ENCODE measurements at regions not wholly inside any gene's neighbourhood (a gene's known extent, or its start where the extent isn't known, plus 50 kb on each side); places are given as distances from the start of the nearest gene placed in this dataset.
"Not testable (repeated sequence)": the region's sequence is repeated elsewhere in the genome, so short reads cannot be mapped to it uniquely, and the experiment has no call there.

DNA sequence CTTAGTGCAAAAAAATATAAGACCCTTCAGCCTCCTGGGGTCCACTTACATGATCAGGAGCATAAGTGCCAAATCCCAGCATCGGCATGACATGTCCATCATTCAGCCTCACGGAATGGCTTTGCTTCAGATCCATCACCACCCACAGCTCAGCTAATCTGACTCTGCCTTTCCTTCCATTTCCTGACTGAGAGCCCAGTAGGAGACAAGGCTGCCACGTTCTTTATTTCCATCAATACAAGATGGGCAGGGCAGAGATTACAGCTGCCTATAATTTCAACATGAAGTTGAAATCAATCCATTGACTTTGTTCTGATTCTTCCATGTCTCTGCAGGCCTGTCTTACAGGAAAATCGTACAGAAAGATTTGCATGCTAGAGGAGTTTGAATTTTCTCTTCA is 76.4 kb upstream of the UCN3 start:
- no peak overlapping the region for H3K27ac ChIP-seq (ENCODE audit: low read depth, low read length)
- no peak overlapping the region for H3K4me3 ChIP-seq (ENCODE audit: low read depth, low read length)
- no peaks in the 10 kb centered on the region for H3K79me2 ChIP-seq (ENCODE audit: control insufficient read depth, insufficient read depth, low read length, unreplicated experiment)
- H2AFZ ChIP-seq (ENCODE audit: low read length, unreplicated experiment) = no peak overlapping the region
- no peaks in the 10 kb centered on the region for H3K27me3 ChIP-seq (ENCODE audit: insufficient read depth, low read length)
- peaks cover 28% of the 10 kb centered on the region for H3K4me1 ChIP-seq (ENCODE audit: control insufficient read depth, insufficient read depth, low read length, unreplicated experiment)
- no peaks in the 10 kb centered on the region for H3K36me3 ChIP-seq (ENCODE audit: insufficient read depth, low read length)

DNA sequence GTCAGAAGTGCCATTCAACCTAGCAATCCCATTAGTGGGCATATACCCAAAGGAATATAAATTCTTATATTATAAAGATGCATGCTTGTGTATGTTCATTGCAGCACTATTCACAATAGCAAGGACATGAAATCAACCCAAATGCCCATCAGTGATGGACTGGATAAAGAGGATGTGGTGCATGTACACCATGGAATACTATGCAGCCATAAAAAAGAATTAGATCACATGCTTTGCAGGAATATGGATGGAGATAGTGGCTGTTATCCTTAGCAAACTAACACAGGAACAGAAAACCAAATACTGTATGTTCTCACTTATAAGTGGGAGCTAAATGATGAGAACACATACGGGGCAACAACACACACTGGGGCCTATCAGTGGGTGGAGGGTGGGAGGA is 75.5 kb upstream of the UCN3 start:
- H3K27ac ChIP-seq (ENCODE audit: low read depth, low read length); H2AFZ ChIP-seq (ENCODE audit: low read length, unreplicated experiment); H3K36me3 ChIP-seq (ENCODE audit: insufficient read depth, low read length); H3K79me2 ChIP-seq (ENCODE audit: control insufficient read depth, insufficient read depth, low read length, unreplicated experiment); H3K27me3 ChIP-seq (ENCODE audit: insufficient read depth, low read length); H3K4me3 ChIP-seq (ENCODE audit: low read depth, low read length): not testable (repeated sequence)
- peaks cover 28% of the 10 kb centered on the region for H3K4me1 ChIP-seq (ENCODE audit: control insufficient read depth, insufficient read depth, low read length, unreplicated experiment)

DNA sequence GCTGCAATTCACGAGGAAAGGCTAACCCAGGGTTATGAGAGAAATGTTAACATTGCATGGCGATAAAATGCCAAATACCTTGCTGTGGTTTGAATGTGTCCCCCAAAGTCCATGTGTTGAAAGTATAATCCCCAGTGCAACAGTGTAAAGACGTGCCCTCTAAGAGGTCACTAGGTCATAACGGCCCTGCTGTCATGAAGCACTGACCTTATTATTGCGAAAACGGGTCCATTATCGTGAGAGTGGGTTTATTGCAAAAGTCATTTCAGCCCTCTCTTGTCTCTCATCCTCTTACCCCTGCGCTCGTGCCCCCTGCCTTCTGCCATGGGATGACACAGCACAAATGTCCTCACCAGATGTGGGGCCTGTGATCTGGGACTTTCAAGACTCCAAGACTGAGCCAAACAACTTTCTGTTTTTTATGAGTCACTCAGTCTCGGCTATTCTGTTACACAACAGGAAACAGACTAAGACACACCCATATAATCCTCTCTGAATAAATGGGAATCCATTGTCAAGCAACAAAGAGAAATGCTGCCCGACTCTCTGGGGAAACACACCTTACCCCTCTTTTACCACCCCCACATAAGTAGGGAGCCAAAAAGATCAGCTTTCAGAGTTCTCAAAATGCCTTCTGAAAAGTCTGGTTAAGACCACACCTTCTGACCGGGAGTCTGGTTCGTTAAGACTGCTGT is 73.1 kb upstream of the UCN3 start:
- Histone ChIP-seq H3K36me3 (ENCODE audit: insufficient read depth, low read length) (no peaks in the 10 kb centered on the region), H3K27ac (ENCODE audit: low read depth, low read length) (peak overlapping the region; percentile 84), H3K27me3 (ENCODE audit: insufficient read depth, low read length) (no peaks in the 10 kb centered on the region), H3K4me3 (ENCODE audit: low read depth, low read length) (peak overlapping the region; percentile 13; the same call in 1 of the 2 replicates), H3K4me1 (ENCODE audit: control insufficient read depth, insufficient read depth, low read length, unreplicated experiment) (peaks cover 23% of the 10 kb centered on the region), H2AFZ (ENCODE audit: low read length, unreplicated experiment) (peak overlapping the region; percentile 73), H3K79me2 (ENCODE audit: control insufficient read depth, insufficient read depth, low read length, unreplicated experiment) (no peaks in the 10 kb centered on the region)

DNA sequence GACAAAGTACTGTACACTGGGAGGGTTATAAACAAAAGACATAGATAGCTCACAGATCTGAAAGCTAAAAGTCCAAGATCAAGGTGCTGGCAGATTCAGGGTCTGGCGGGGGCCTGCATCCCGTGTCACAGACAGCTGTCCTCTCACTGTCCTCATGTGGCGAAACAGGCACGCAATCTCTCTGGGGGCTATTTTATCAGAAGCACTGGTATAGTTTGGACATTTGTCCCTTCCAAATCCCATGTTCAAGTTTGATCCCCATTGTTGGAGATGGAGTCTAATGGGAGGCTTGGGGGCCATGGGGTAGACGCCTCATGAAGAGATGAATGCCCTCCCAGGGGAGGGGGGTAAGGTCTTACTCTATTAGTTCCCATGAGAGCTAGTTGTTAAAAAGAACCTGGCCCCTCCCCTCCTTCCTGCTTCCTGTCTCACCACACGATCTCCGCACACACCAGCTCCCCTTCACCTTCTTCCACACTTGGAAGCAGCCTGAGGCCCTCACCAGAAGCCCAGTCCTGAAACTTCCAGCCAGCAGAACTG is 72.5 kb upstream of the UCN3 start:
- H3K36me3 ChIP-seq (ENCODE audit: insufficient read depth, low read length) = no peaks in the 10 kb centered on the region
- peak overlapping the region; percentile 13; the same call in 1 of the 2 replicates for H3K4me3 ChIP-seq (ENCODE audit: low read depth, low read length)
- H3K27ac ChIP-seq (ENCODE audit: low read depth, low read length) = peak overlapping the region; percentile 84
- peak overlapping the region; percentile 73 for H2AFZ ChIP-seq (ENCODE audit: low read length, unreplicated experiment)
- peaks cover 24% of the 10 kb centered on the region for H3K4me1 ChIP-seq (ENCODE audit: control insufficient read depth, insufficient read depth, low read length, unreplicated experiment)
- H3K79me2 ChIP-seq (ENCODE audit: control insufficient read depth, insufficient read depth, low read length, unreplicated experiment) = no peaks in the 10 kb centered on the region
- H3K27me3 ChIP-seq (ENCODE audit: insufficient read depth, low read length) = no peaks in the 10 kb centered on the region

DNA sequence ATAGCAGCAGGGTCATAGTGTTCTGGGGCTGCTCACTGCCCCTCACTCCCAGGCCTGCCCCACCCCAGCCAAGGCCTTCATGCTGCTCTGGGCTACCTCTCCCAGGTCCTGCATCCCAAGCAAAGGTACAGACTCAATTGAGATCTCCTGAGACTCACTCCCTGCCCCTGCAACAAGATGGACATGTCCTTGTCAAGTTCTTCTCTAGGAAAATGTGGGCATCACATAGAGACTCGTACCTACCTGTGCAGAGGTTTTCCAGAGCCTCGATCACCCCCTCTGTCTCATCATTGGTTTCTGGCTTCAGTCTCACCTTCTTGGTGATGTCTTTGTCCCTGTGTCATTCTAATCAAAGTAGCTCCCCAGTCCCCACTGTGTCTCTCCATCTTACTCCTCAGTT is 71.8 kb upstream of the UCN3 start:
- H3K27me3 ChIP-seq (ENCODE audit: insufficient read depth, low read length); H2AFZ ChIP-seq (ENCODE audit: low read length, unreplicated experiment); H3K27ac ChIP-seq (ENCODE audit: low read depth, low read length); H3K79me2 ChIP-seq (ENCODE audit: control insufficient read depth, insufficient read depth, low read length, unreplicated experiment); H3K4me3 ChIP-seq (ENCODE audit: low read depth, low read length); H3K36me3 ChIP-seq (ENCODE audit: insufficient read depth, low read length): not testable (repeated sequence)
- H3K4me1 ChIP-seq (ENCODE audit: control insufficient read depth, insufficient read depth, low read length, unreplicated experiment) = peaks cover 29% of the 10 kb centered on the region

DNA sequence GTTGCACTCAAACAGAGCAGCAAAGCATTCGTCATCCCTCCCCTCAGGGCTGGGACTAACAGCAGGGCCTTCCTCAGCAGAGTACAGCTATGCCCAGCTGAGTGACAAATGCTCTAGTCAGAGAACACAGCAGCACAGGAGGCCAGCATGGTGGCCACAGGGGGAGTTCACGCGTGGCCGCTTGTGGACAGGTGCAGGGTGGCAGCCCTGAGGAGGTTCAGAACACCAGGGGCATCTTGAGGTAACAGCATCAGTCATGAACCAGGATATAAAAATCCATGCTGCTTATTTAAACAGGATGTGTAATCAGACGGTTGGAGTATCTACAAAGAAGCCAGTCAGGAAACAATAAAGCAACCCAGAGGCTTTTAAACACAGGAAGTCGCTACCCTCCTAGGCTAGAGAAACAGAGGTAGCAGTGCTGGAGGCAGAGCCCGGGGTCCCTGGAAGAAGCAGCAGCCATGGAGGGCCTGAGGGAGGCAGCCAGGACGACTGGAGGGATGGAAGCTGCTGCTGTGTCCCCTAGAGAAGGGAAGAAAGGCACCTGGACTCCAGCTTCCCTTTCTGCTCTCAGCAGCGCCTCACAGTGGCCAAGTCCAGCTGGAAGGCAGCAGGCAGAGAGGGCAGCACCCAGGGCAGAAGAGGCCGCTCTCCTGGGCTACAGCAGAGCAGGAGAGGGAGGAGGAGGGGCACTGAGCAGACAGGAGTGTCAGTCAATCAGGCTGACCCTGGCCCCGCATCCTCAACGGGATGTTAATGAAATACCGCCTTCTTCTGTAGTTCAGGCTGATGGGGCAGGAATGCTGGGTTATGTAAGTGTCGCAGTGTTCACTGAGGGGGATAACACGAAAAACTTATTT is 70.8 kb upstream of the UCN3 start:
- Histone ChIP-seq H2AFZ (ENCODE audit: low read length, unreplicated experiment) (no peak overlapping the region), H3K27ac (ENCODE audit: low read depth, low read length) (no peak overlapping the region), H3K79me2 (ENCODE audit: control insufficient read depth, insufficient read depth, low read length, unreplicated experiment) (no peaks in the 10 kb centered on the region), H3K4me1 (ENCODE audit: control insufficient read depth, insufficient read depth, low read length, unreplicated experiment) (peaks cover 29% of the 10 kb centered on the region), H3K4me3 (ENCODE audit: low read depth, low read length) (no peak overlapping the region), H3K36me3 (ENCODE audit: insufficient read depth, low read length) (no peaks in the 10 kb centered on the region), H3K27me3 (ENCODE audit: insufficient read depth, low read length) (no peaks in the 10 kb centered on the region)

DNA sequence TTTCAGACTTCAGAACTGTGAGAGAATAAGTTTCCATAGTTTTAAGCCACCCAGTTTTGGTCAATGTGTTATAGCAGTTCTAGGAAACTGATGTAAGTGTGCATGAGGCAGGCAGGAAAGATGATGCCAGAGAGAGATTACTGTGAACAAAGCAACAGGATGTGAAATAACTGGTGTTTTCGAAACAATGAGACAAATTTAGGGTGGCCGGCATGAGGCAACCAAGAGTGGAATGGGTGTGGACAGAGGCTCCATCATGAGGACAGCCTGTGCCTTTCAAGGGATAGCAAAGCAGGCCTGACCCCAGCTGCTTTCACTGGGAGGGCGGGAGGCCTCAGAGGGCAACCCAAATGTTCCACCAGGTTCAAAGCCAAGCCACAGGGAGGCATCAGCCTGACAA is 67.3 kb upstream of the UCN3 start:
- Histone ChIP-seq H2AFZ (ENCODE audit: low read length, unreplicated experiment) (no peak overlapping the region), H3K36me3 (ENCODE audit: insufficient read depth, low read length) (no peaks in the 10 kb centered on the region), H3K4me3 (ENCODE audit: low read depth, low read length) (no peak overlapping the region), H3K27me3 (ENCODE audit: insufficient read depth, low read length) (no peaks in the 10 kb centered on the region), H3K27ac (ENCODE audit: low read depth, low read length) (no peak overlapping the region), H3K79me2 (ENCODE audit: control insufficient read depth, insufficient read depth, low read length, unreplicated experiment) (no peaks in the 10 kb centered on the region), H3K4me1 (ENCODE audit: control insufficient read depth, insufficient read depth, low read length, unreplicated experiment) (peaks cover 13% of the 10 kb centered on the region)

DNA sequence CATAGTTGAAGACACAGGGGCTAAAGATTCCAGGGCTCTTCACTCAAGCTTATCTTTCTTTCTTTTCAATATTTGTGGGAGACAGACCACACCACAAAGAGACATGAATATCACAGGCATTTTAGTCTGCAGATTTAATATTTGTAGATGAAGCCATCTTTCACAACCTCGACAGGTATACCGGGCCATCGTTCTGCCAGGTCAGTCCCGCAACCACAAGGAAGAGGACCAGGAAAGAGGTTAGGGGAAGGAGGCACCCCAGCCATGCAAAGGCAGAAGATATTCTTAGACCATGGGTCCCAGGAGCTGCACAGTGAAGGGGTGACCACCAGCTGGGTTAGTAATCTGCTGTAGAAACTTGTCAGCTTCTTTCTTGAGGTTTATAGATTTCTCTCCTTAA is 66.8 kb upstream of the UCN3 start:
- Histone ChIP-seq H3K36me3 (ENCODE audit: insufficient read depth, low read length) (no peaks in the 10 kb centered on the region), H2AFZ (ENCODE audit: low read length, unreplicated experiment) (no peak overlapping the region), H3K79me2 (ENCODE audit: control insufficient read depth, insufficient read depth, low read length, unreplicated experiment) (no peaks in the 10 kb centered on the region), H3K27ac (ENCODE audit: low read depth, low read length) (no peak overlapping the region), H3K4me3 (ENCODE audit: low read depth, low read length) (no peak overlapping the region), H3K27me3 (ENCODE audit: insufficient read depth, low read length) (no peaks in the 10 kb centered on the region), H3K4me1 (ENCODE audit: control insufficient read depth, insufficient read depth, low read length, unreplicated experiment) (peaks cover 12% of the 10 kb centered on the region)

DNA sequence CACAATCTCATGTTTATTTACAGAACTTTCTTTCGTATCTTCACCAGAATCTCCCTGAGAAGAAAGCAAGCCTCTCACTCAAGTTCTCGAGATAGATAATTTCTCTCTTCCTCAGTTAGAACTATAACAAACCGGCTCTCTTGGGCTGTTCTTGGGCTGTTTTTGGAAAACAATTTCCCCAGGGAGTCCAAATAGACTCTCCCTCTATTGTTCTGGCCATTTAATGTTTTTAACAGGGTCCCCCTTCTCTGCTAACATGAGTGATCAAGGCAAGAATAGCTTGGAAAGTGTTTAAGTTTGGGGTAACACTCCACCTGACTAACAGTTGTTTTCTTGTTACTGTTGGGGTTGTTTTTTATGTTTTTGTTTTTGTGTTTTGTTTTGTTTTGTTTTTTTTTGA is 64.8 kb upstream of the UCN3 start:
- Histone ChIP-seq H3K27ac (ENCODE audit: low read depth, low read length) (no peak overlapping the region), H3K4me3 (ENCODE audit: low read depth, low read length) (no peak overlapping the region), H3K27me3 (ENCODE audit: insufficient read depth, low read length) (no peaks in the 10 kb centered on the region), H3K4me1 (ENCODE audit: control insufficient read depth, insufficient read depth, low read length, unreplicated experiment) (peaks cover 5% of the 10 kb centered on the region), H3K36me3 (ENCODE audit: insufficient read depth, low read length) (no peaks in the 10 kb centered on the region), H3K79me2 (ENCODE audit: control insufficient read depth, insufficient read depth, low read length, unreplicated experiment) (no peaks in the 10 kb centered on the region), H2AFZ (ENCODE audit: low read length, unreplicated experiment) (no peak overlapping the region)

DNA sequence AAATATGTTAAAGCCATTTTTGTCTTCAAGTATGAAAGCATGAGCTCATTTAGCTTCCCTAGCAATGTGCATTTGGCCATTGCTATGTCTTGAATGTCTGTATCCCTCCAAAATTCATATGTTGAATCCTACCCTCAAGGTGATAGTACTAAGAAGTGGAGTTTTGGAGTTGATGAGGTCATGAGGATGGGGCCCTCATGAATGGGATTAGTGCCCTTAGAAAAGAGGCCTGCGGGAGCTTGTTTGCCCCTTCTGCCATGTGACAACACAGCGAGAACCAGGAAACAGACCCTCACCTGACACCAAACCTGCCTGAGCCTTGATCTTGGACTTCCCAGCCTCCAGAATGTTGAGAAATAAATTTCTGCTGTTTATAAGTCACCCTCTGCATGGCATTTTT is 61.3 kb upstream of the UCN3 start:
- Histone ChIP-seq H3K27ac (ENCODE audit: low read depth, low read length) (no peak overlapping the region), H2AFZ (ENCODE audit: low read length, unreplicated experiment) (no peak overlapping the region), H3K4me3 (ENCODE audit: low read depth, low read length) (no peak overlapping the region), H3K4me1 (ENCODE audit: control insufficient read depth, insufficient read depth, low read length, unreplicated experiment) (no peaks in the 10 kb centered on the region), H3K36me3 (ENCODE audit: insufficient read depth, low read length) (no peaks in the 10 kb centered on the region), H3K27me3 (ENCODE audit: insufficient read depth, low read length) (no peaks in the 10 kb centered on the region), H3K79me2 (ENCODE audit: control insufficient read depth, insufficient read depth, low read length, unreplicated experiment) (no peaks in the 10 kb centered on the region)

DNA sequence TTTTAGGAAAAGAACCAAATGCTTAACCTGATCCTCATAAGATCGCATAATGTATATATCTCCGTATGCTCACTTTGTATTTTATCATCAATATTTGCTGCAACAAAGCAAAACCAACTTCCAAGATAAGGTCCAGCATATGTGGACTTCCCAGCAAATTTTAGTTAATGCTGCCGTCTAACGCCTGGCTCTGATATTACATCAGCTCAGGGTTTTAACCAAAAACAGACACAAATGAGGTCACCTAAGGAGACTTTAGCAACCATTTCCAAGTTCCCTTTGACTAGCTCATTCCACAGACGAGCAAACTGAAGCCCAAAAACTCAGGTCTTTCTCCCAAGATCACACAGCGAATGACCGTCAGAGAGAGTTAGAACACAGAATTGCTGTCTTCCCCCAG is 59.4 kb upstream of the UCN3 start:
- Histone ChIP-seq H2AFZ (ENCODE audit: low read length, unreplicated experiment) (no peak overlapping the region), H3K4me3 (ENCODE audit: low read depth, low read length) (no peak overlapping the region), H3K4me1 (ENCODE audit: control insufficient read depth, insufficient read depth, low read length, unreplicated experiment) (no peaks in the 10 kb centered on the region), H3K27me3 (ENCODE audit: insufficient read depth, low read length) (no peaks in the 10 kb centered on the region), H3K36me3 (ENCODE audit: insufficient read depth, low read length) (no peaks in the 10 kb centered on the region), H3K27ac (ENCODE audit: low read depth, low read length) (no peak overlapping the region), H3K79me2 (ENCODE audit: control insufficient read depth, insufficient read depth, low read length, unreplicated experiment) (no peaks in the 10 kb centered on the region)

All from ACC112 (cell line).